GM18909 (cell line): ENCODE measurements at regions not wholly inside any gene's neighbourhood (a gene's known extent, or its start where the extent isn't known, plus 50 kb on each side); places are given as distances from the start of the nearest gene placed in this dataset.

Experiments
- ATAC-seq: cut with Tn5 transposase; IDR thresholded peaks from one replicate; pipeline ENCODE4 v1.9.1; 2021; ENCODE audit warnings: mild to moderate bottlenecking; ENCODE audit not compliant: unreplicated experiment, poor library complexity

DNA sequence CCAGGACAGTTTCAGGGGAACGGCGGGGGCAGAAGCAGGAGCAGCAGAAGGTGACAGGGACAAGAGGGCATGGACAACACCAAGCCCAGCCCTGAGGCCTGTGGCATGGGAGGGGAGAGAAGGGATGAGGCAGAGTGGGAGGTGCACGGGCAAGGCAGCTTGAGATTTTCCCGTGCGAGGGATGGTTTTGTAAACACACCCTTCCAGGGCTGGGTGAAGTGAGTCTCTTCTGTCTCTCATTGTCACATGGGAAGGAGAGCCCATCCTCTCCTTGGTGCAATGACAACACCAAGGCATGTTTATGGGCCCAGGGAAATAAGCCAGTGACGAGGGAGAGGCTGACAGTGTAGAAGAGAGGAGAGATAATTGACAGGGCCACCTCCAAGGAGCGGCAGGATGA, 69.6 kb upstream of the RIOK3 start:
- no peak for ATAC-seq

DNA sequence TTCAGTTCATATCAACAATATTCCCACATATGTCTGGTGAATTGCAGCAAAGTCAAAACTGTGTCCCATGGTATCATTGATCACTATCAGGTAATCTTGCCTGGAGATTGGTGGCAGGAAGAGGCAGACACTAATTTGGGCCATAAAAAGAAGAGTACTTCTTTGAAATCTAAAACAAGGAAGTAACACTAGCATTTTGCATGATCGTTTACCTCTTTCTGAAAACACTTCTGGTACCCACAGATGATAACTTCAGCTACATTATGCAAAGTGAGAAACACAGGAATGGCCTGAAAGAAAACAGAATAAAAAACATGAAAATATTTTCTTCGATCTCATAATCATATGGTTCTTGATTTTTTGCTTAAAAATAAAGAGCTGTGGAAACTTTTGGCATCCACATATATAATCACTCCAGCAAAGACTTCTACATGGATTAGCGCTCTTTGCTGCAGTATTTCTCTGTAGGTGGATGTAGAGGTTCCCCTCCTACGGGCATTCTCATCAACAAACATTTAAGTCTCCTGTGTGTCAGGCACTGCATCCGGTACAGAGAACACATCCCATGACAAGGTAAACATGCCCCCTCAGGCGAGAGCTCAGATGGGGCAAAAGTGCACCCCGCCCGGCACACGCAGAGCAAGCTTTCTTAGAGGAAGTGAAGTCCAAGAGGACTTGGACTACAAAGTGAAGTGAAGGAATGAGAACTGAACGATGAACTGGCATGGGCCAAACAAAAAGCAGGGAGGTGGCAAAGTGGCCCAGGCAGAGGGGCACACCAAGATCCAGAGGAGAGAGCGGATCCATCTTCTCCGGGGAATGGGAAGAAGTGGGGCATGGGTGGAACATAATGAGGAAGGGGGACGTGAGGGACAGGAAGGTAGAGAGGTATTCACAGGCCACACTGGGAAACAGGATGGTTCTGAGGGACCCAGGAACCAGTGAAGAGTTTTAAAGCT, 68.0 kb upstream of the RIOK3 start:
- peak; percentile 59 for ATAC-seq

DNA sequence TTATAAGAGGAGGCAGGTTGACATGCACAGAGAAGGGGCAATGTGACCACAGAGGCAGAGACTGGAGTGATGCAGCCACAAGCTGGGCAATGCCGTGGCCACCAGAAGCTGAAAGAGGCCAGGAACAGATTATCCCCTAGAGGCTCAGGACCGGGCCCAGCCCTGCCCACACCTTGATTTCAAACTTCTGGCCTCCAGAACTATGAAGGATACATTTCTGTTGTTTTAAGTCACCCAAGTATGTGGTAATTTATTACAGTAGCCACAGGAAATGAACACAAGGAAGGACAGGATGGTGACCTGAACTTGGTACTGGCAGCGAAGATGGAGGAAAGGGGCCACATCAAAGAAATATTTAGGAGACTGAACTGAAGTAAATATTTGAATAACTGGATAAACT, 66.8 kb upstream of the RIOK3 start:
- ATAC-seq, result no peak

DNA sequence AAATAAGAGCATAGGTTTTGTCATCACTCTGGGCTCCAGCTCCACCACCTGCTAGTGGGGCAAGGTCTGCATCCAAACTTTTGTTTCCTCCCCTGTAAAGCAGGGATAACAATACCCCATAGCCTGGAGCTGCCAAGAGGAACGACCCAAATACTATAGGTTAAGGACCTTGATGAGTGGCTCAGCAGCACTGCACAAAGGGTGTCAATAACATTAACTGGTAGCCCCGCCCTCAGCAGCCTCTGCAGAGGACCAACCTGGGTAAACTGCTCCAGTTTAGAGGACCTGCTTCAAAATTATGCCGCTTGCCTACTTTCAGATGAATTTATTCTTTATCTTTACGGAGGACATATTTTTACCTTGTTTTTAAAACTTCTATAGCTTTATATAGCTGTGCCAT, 65.8 kb upstream of the RIOK3 start:
- no peak for ATAC-seq

DNA sequence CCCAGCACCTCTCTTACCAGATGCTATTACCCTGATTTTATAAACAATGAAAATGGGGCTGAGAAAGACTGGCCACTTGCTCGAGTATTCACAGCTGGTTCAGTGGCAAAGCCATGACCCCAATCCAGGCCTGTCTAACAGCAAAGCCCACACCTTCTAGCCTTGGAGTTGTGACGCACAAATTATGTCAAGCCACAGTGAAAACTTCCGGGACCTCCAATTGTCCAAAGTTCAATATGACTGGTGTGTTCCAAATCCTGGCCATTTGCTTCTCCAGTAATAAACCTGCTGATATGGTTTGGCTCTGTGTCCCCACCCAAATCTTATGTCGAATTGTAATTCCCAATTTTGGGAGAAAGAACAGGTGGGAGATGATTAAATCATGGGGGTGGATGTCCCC, 64.7 kb upstream of the RIOK3 start:
- ATAC-seq, result no peak

DNA sequence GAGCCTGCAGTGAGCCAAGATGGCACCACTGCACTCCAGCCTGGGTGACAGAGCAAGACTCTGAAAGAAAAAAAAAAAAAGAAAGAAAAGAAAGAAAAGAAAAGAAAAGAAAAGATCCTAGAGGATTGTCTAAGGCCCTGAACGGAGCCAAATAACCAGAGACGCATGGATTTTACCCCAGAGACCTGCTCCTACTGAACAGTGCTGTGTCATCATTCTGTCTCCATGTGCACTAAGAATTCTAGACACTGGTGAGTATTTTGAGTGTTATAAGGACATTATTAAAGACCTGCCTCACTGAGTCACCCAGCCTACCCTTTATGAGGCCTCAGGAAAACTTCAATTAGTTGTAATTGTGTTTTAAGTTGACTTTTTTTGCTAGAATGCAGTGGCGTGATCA, 61.9 kb upstream of the RIOK3 start:
- ATAC-seq, result no peak

- no peak for ATAC-seq
Measured at GRCh38 chr18:23397907-23398306, 55.2 kb upstream of the RIOK3 start.

DNA sequence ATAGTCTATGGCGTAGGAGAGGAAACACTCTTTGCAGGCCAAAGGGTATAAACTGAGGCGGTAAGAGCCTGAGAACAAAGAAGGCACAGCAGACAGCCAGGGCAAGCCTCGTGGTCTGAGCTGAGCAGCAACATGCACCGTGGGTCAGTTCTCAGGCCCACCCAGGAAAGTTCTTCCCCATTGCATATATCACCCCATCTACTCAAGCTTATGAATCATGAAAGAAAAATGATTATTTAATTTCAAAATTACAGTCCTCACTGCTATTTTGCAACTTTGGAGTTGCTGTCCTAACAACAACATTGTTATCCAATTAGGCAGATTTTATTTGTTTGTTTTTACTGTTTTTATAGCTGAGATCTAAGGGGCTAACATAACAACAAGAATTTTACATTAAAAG, 54.7 kb upstream of the RIOK3 start:
- no peak for ATAC-seq

- no peak for ATAC-seq
Measured at GRCh38 chr18:23399067-23399466, 54.0 kb upstream of the RIOK3 start.

DNA sequence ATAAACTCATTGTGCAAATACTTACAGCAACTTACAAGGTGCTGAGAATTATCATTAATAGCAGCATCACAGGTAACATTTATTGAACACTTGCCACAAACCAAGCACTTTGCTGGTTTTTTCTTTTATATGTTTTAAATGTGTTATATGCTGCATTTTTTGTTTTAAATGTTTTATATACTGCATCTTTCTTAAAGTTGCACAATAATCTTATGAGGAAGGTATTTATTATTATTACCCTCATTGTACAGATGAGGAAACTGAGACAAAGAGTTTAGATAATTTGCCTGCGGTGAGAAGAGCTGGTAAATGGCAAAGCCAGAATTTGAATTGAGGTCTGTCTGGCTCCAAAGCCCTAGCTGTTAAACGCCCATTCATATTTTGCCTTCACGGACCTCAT, 52.2 kb upstream of the RIOK3 start:
- no peak for ATAC-seq

DNA sequence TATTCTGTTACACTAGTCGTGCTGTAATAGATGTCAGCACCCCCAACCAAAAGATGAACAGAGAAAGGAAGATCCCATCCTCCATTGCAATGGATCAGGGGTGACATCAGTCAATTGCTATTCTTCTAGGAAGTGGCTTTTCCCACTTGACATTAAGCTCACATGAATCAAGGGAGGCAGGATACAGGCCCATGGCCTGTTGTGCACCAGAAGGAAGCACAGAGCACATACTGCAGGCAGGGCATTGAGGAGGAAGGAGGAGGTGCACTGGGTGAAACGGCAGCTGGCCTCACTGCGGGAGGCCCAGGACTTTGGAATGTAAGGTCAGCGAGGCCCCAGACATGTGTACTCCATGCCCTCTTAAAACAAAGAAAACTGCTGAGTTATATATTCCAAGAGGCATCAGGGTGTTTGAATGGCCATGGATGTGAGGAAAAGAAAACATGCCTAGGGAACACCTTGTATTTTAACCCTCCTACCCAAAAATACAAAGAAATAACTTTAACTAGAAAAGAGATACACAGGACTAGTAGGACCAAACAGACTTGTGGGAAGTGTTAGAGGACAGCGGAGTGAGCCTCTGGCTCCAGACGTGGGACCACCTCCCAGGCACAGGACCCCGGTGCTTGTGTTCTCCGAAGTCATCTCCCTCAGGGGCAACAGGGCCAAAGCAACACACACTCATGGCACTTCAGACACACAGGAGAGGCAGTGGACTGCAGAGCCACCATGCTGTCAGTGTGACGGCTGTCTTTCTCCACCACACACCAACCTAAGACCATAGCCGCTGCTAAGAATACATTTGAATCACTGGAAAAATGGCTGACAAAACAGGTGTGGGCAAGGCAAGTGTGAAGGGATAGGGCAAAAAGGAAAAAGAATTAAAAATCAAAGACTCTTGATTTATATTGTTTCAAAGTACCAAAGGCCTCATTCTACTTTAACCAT, 51.4 kb upstream of the RIOK3 start:
- ATAC-seq, result no peak
